BLaER1 (cell line): ENCODE measurements at regions not wholly inside any gene's neighbourhood (a gene's known extent, or its start where the extent isn't known, plus 50 kb on each side); places are given as distances from the start of the nearest gene placed in this dataset.

Source experiments
- H3K27ac ChIP-seq: shearing (Covaris generic); formaldehyde crosslinking; 2 replicates; pipeline ENCODE4 v1.8.1; 2022
- H3K27me3 ChIP-seq: shearing (Covaris generic); formaldehyde crosslinking; 2 replicates; pipeline ENCODE4 v1.8.1; 2022
- H3K36me3 ChIP-seq: shearing (Covaris generic); formaldehyde crosslinking; 2 replicates; pipeline ENCODE4 v1.8.1; 2022
- H3K4me1 ChIP-seq: shearing (Covaris generic); formaldehyde crosslinking; 2 replicates; pipeline ENCODE4 v1.8.1; 2022
- H3K4me2 ChIP-seq: shearing (Covaris generic); formaldehyde crosslinking; 2 replicates; pipeline ENCODE4 v1.8.1; 2022
- H3K4me3 ChIP-seq: shearing (Covaris generic); formaldehyde crosslinking; 2 replicates; pipeline ENCODE4 v1.8.1; 2022
- H3K9ac ChIP-seq: shearing (Covaris generic); formaldehyde crosslinking; 2 replicates; pipeline ENCODE4 v1.8.1; 2022
- H3K9me3 ChIP-seq: shearing (Covaris generic); formaldehyde crosslinking; 2 replicates; pipeline ENCODE4 v1.8.1; 2022
- H4K20me1 ChIP-seq: shearing (Covaris generic); formaldehyde crosslinking; 2 replicates; pipeline ENCODE4 v1.8.1; 2022
- Cebpa-rat ChIP-seq: shearing (Covaris generic); IDR thresholded peaks from 2 replicates; pipeline ENCODE4 v1.8.1; 2022

- H3K36me3 ChIP-seq, result no peaks in the 10 kb centered on the region
- no peak for TF ChIP-seq Cebpa-rat
- H3K4me2 ChIP-seq, result no peak overlapping the region
- H4K20me1 ChIP-seq, result no peaks in the 10 kb centered on the region
- H3K9me3 ChIP-seq, result no peaks in the 10 kb centered on the region
- H3K27ac ChIP-seq, result no peak overlapping the region
- H3K4me3 ChIP-seq, result no peak overlapping the region
- H3K27me3 ChIP-seq, result no peaks in the 10 kb centered on the region
- no peak overlapping the region for H3K9ac ChIP-seq
- H3K4me1 ChIP-seq, result peaks cover 6% of the 10 kb centered on the region
Measured at GRCh38 chr12:19847294-19848059, 408.2 kb downstream of the AEBP2 start.

- no peak overlapping the region for H3K4me3 ChIP-seq
- H3K9ac ChIP-seq, result no peak overlapping the region
- no peak for TF ChIP-seq Cebpa-rat
- no peaks in the 10 kb centered on the region for H3K36me3 ChIP-seq
- no peaks in the 10 kb centered on the region for H3K27me3 ChIP-seq
- no peaks in the 10 kb centered on the region for H3K9me3 ChIP-seq
- H3K4me2 ChIP-seq, result no peak overlapping the region
- no peaks in the 10 kb centered on the region for H4K20me1 ChIP-seq
- peaks cover 6% of the 10 kb centered on the region for H3K4me1 ChIP-seq
- H3K27ac ChIP-seq, result no peak overlapping the region
Measured at GRCh38 chr12:19848421-19848820, 409.1 kb downstream of the AEBP2 start.

GRCh38 chr12:19849208-19849607 lies 409.9 kb downstream of the AEBP2 start:
- Histone ChIP-seq H3K9ac (no peak overlapping the region), H3K27ac (no peak overlapping the region), H3K4me3 (no peak overlapping the region), H3K9me3 (no peaks in the 10 kb centered on the region), H3K27me3 (no peaks in the 10 kb centered on the region), H3K4me2 (no peak overlapping the region), H3K4me1 (peaks cover 6% of the 10 kb centered on the region), H3K36me3 (no peaks in the 10 kb centered on the region), H4K20me1 (no peaks in the 10 kb centered on the region)
- TF ChIP-seq Cebpa-rat, result no peak

GRCh38 chr12:19850346-19851065 lies 411.2 kb downstream of the AEBP2 start:
- TF ChIP-seq Cebpa-rat, result no peak
- H3K4me2 ChIP-seq, result no peak overlapping the region
- H3K4me1 ChIP-seq, result peaks cover 6% of the 10 kb centered on the region
- H3K9ac ChIP-seq, result no peak overlapping the region
- H3K9me3 ChIP-seq, result no peaks in the 10 kb centered on the region
- no peak overlapping the region for H3K27ac ChIP-seq
- H3K36me3 ChIP-seq, result no peaks in the 10 kb centered on the region
- no peaks in the 10 kb centered on the region for H4K20me1 ChIP-seq
- no peak overlapping the region for H3K4me3 ChIP-seq
- H3K27me3 ChIP-seq, result no peaks in the 10 kb centered on the region

GRCh38 chr12:19852100-19852855 lies 413.0 kb downstream of the AEBP2 start:
- no peak overlapping the region for H3K27ac ChIP-seq
- no peaks in the 10 kb centered on the region for H3K9me3 ChIP-seq
- no peak for TF ChIP-seq Cebpa-rat
- no peak overlapping the region for H3K4me3 ChIP-seq
- no peaks in the 10 kb centered on the region for H4K20me1 ChIP-seq
- H3K4me1 ChIP-seq, result peaks cover 3% of the 10 kb centered on the region
- H3K9ac ChIP-seq, result no peak overlapping the region
- no peak overlapping the region for H3K4me2 ChIP-seq
- no peaks in the 10 kb centered on the region for H3K27me3 ChIP-seq
- no peaks in the 10 kb centered on the region for H3K36me3 ChIP-seq

GRCh38 chr12:19855851-19856250 lies 416.6 kb downstream of the AEBP2 start:
- H3K4me3 ChIP-seq, result no peak overlapping the region
- no peak overlapping the region for H3K9ac ChIP-seq
- H3K9me3 ChIP-seq, result no peaks in the 10 kb centered on the region
- no peak for TF ChIP-seq Cebpa-rat
- H3K4me2 ChIP-seq, result no peak overlapping the region
- no peak overlapping the region for H3K27ac ChIP-seq
- no peaks in the 10 kb centered on the region for H3K4me1 ChIP-seq
- no peaks in the 10 kb centered on the region for H3K27me3 ChIP-seq
- no peaks in the 10 kb centered on the region for H3K36me3 ChIP-seq
- no peaks in the 10 kb centered on the region for H4K20me1 ChIP-seq

- Histone ChIP-seq H3K4me3 (no peak overlapping the region), H3K36me3 (no peaks in the 10 kb centered on the region), H3K4me1 (no peaks in the 10 kb centered on the region), H3K27ac (no peak overlapping the region), H3K9ac (no peak overlapping the region), H3K9me3 (no peaks in the 10 kb centered on the region), H3K27me3 (no peaks in the 10 kb centered on the region), H3K4me2 (no peak overlapping the region), H4K20me1 (no peaks in the 10 kb centered on the region)
- TF ChIP-seq Cebpa-rat, result no peak
Measured at GRCh38 chr12:19856389-19856788, 417.1 kb downstream of the AEBP2 start.

- Histone ChIP-seq H3K9ac (no peak overlapping the region), H3K4me1 (peaks cover 5% of the 10 kb centered on the region), H3K4me2 (no peak overlapping the region)
Measured at GRCh38 chr12:19857204-19857603, 417.9 kb downstream of the AEBP2 start.

GRCh38 chr12:19867151-19867550 lies 427.9 kb downstream of the AEBP2 start:
- Histone ChIP-seq H3K9me3 (no peaks in the 10 kb centered on the region), H3K4me2 (no peak overlapping the region), H4K20me1 (no peaks in the 10 kb centered on the region), H3K4me1 (peaks cover 5% of the 10 kb centered on the region), H3K36me3 (no peaks in the 10 kb centered on the region), H3K9ac (no peak overlapping the region), H3K27ac (no peak overlapping the region), H3K4me3 (no peak overlapping the region), H3K27me3 (no peaks in the 10 kb centered on the region)
- TF ChIP-seq Cebpa-rat, result no peak

More at GRCh38 chr12:19857204-19857603, 417.9 kb downstream of the AEBP2 start:
- H3K27ac ChIP-seq, result no peak overlapping the region
- H3K27me3 ChIP-seq, result no peaks in the 10 kb centered on the region
- no peaks in the 10 kb centered on the region for H4K20me1 ChIP-seq
- H3K4me3 ChIP-seq, result no peak overlapping the region
- no peaks in the 10 kb centered on the region for H3K9me3 ChIP-seq
- no peaks in the 10 kb centered on the region for H3K36me3 ChIP-seq
- TF ChIP-seq Cebpa-rat, result no peak

- H3K27me3 ChIP-seq, result no peaks in the 10 kb centered on the region
- TF ChIP-seq Cebpa-rat, result no peak
- H3K36me3 ChIP-seq, result no peaks in the 10 kb centered on the region
Measured at GRCh38 chr12:19867970-19868369, 428.7 kb downstream of the AEBP2 start.

More at GRCh38 chr12:19867970-19868369, 428.7 kb downstream of the AEBP2 start:
- Histone ChIP-seq H3K9ac (no peak overlapping the region), H3K4me2 (no peak overlapping the region), H4K20me1 (no peaks in the 10 kb centered on the region), H3K4me3 (no peak overlapping the region), H3K4me1 (no peaks in the 10 kb centered on the region), H3K9me3 (no peaks in the 10 kb centered on the region), H3K27ac (no peak overlapping the region)
